ENCODE measurements at regions not wholly inside any gene's neighbourhood (a gene's known extent, or its start where the extent isn't known, plus 50 kb on each side); places are given as distances from the start of the nearest gene placed in this dataset.

DNA sequence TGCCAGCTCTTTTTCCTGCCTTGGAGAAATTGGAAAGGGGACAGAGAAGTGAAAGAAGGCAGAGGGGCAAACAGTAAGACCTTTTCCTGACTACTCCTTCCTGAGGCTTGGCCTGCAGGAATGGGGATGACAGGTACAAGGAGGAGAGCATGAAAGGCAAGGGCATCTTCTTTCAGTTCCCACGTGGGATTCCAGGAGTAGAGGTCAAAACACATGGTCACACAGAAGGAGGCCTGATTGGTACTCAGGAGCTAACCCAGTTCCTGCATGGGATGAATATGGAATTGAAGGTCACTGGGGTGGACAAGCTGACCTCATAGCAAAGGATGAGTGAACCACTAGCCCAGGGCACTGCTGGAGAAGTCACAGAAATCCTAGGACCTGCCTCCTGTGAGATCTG is 112.5 kb upstream of the ZNF366 start:
- Histone ChIP-seq H3K27ac (ENCODE audit: low read length, poor library complexity, severe bottlenecking) (no peak overlapping the region), H2BK15ac (ENCODE audit: low read depth, poor library complexity, severe bottlenecking) (no peak overlapping the region), H3K9me3 (ENCODE audit: control insufficient read depth, low read length) (no peaks in the 10 kb centered on the region), H4K8ac (ENCODE audit: low read length) (no peak overlapping the region), H2AFZ (ENCODE audit: low read depth, low read length) (no peak overlapping the region), H3K4ac (ENCODE audit: low read depth in 1 of 2, low read length in 2 of 2) (no peak overlapping the region), H3K18ac (ENCODE audit: low read depth in 1 of 2, low read length in 2 of 2) (peak overlapping the region; percentile 3 to 77), H2BK120ac (ENCODE audit: low read depth, low read length) (no peak overlapping the region), H3K9ac (ENCODE audit: low read length) (no peak overlapping the region), H3K14ac (ENCODE audit: low read length in 2 of 2) (no peak overlapping the region), H4K91ac (ENCODE audit: low read length) (no peak overlapping the region), H3K27me3 (ENCODE audit: control insufficient read depth in 1 of 2, insufficient read depth in 1 of 2, low read length in 2 of 2) (no peaks in the 10 kb centered on the region), H3K23ac (ENCODE audit: low read length in 2 of 2) (no peak overlapping the region), H3K79me1 (replicated peaks; ENCODE audit: low read length, poor library complexity, severe bottlenecking) (no peaks in the 10 kb centered on the region), H2AK5ac (ENCODE audit: low read length, severe bottlenecking) (no peak overlapping the region), H2BK12ac (ENCODE audit: low read length in 2 of 2) (peak overlapping the region; percentile 12 to 17), H3K4me2 (ENCODE audit: low read length, poor library complexity, severe bottlenecking) (no peak overlapping the region), H2BK5ac (ENCODE audit: low read depth, low read length, poor library complexity, severe bottlenecking) (no peak overlapping the region), H3K4me3 (ENCODE audit: insufficient read depth in 1 of 2, low read depth in 1 of 2, low read length in 2 of 2) (no peak overlapping the region), H3K36me3 (ENCODE audit: control insufficient read depth in 1 of 2, insufficient read depth in 2 of 2, low read depth in 1 of 2, low read length in 2 of 2) (no peaks in the 10 kb centered on the region), H3K4me1 (ENCODE audit: control insufficient read depth, insufficient read depth, low read depth, low read length) (no peaks in the 10 kb centered on the region)
- 93% methylated on average over 1 of the region's 1 CpG for WGBS
- no peak for DNase-seq

DNA sequence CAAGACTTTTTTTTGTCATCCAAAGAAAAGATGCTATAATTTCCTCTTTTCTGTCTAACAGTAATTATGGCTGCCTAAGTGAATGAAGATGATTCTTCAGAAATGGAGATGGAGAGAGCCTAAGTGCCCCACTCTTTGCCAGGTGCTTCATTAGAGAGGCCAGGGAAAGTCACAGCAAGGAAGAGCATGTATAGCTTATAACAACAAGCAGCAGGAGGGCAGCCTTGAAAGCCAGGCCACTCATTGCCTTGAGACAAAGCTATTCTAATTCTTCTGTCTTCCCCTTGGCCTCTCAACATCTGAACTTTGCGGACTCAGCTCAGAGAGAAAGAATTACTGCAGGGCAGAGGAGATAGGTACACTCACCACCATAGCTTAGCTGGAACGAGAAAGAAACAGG is 112.0 kb upstream of the ZNF366 start:
- Histone ChIP-seq H3K4me1 (ENCODE audit: control insufficient read depth, insufficient read depth, low read depth, low read length) (no peaks in the 10 kb centered on the region), H2BK5ac (ENCODE audit: low read depth, low read length, poor library complexity, severe bottlenecking) (no peak overlapping the region), H3K9ac (ENCODE audit: low read length) (no peak overlapping the region), H4K8ac (ENCODE audit: low read length) (no peak overlapping the region), H3K36me3 (ENCODE audit: control insufficient read depth in 1 of 2, insufficient read depth in 2 of 2, low read depth in 1 of 2, low read length in 2 of 2) (no peaks in the 10 kb centered on the region), H3K27ac (ENCODE audit: low read length, poor library complexity, severe bottlenecking) (no peak overlapping the region), H3K14ac (ENCODE audit: low read length in 2 of 2) (no peak overlapping the region), H3K79me1 (replicated peaks; ENCODE audit: low read length, poor library complexity, severe bottlenecking) (no peaks in the 10 kb centered on the region), H3K27me3 (ENCODE audit: control insufficient read depth in 1 of 2, insufficient read depth in 1 of 2, low read length in 2 of 2) (no peaks in the 10 kb centered on the region), H3K4me3 (ENCODE audit: insufficient read depth in 1 of 2, low read depth in 1 of 2, low read length in 2 of 2) (no peak overlapping the region), H2AK5ac (ENCODE audit: low read length, severe bottlenecking) (no peak overlapping the region), H3K18ac (ENCODE audit: low read depth in 1 of 2, low read length in 2 of 2) (peak overlapping the region in 1 of 2 experiments; percentile 18), H2BK120ac (ENCODE audit: low read depth, low read length) (no peak overlapping the region), H2AFZ (ENCODE audit: low read depth, low read length) (no peak overlapping the region), H2BK15ac (ENCODE audit: low read depth, poor library complexity, severe bottlenecking) (no peak overlapping the region), H3K23ac (ENCODE audit: low read length in 2 of 2) (no peak overlapping the region), H4K91ac (ENCODE audit: low read length) (no peak overlapping the region), H3K4ac (ENCODE audit: low read depth in 1 of 2, low read length in 2 of 2) (no peak overlapping the region), H3K9me3 (ENCODE audit: control insufficient read depth, low read length) (no peaks in the 10 kb centered on the region), H2BK12ac (ENCODE audit: low read length in 2 of 2) (peak overlapping the region; percentile 12 to 29), H3K4me2 (ENCODE audit: low read length, poor library complexity, severe bottlenecking) (no peak overlapping the region)
- 94% methylated on average over 2 of the region's 2 CpGs for WGBS
- DNase-seq, result no peak

DNA sequence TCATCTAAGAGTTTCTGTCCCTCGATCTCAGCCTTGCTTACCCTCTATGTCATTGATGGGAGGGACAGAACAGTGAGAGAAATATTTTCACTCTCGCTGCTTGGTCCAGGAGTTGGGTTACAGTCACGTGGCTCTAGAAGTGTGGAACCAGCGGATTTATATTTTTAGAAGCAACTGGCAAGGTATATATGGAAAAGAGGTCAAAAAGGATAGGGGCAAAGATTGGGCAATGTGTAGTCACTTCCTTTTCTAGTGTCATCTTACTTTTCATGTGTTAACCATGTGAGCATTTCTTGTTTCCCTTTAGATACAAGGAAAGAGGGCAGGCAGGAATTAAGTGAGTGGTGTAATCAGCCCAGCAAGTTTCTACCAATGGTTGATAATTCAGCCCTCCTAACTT is 111.5 kb upstream of the ZNF366 start:
- no peaks in the 10 kb centered on the region for H3K27me3 ChIP-seq (ENCODE audit: control insufficient read depth in 1 of 2, insufficient read depth in 1 of 2, low read length in 2 of 2)
- H3K4me2 ChIP-seq (ENCODE audit: low read length, poor library complexity, severe bottlenecking), result no peak overlapping the region
- H3K9ac ChIP-seq (ENCODE audit: low read length), result no peak overlapping the region

DNA sequence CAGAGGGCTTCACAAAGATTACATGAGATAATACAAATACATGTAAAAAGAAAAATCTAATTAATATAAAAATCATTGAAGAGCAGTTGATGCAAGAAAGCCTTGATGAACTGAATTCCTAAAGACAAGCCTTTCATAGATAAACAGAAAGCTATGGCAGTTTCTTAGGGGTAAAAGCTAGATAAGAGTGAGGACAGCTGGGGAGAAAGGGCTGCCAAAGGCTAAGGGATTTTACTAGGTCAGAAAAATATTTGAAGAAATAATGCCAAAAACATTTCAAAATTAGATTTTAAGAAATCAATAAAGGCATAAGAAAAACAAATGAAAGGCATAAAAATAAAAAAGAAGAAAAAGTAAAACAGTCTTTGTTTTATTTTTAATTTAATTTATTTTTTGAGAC is 107.9 kb upstream of the ZNF366 start:
- no peak overlapping the region for H4K91ac ChIP-seq (ENCODE audit: low read length)
- H2AFZ ChIP-seq (ENCODE audit: low read depth, low read length), result no peak overlapping the region
- H3K9me3 ChIP-seq (ENCODE audit: control insufficient read depth, low read length), result no peaks in the 10 kb centered on the region
- no peak overlapping the region for H3K18ac ChIP-seq (ENCODE audit: low read depth in 1 of 2, low read length in 2 of 2)
- no peak overlapping the region for H3K27ac ChIP-seq (ENCODE audit: low read length, poor library complexity, severe bottlenecking)
- no peak overlapping the region for H2AK5ac ChIP-seq (ENCODE audit: low read length, severe bottlenecking)
- H4K8ac ChIP-seq (ENCODE audit: low read length), result no peak overlapping the region
- no peak overlapping the region for H3K4me3 ChIP-seq (ENCODE audit: insufficient read depth in 1 of 2, low read depth in 1 of 2, low read length in 2 of 2)
- H3K27me3 ChIP-seq (ENCODE audit: control insufficient read depth in 1 of 2, insufficient read depth in 1 of 2, low read length in 2 of 2), result no peaks in the 10 kb centered on the region
- H3K14ac ChIP-seq (ENCODE audit: low read length in 2 of 2), result no peak overlapping the region
- DNase-seq, result no peak
- H3K4me1 ChIP-seq (ENCODE audit: control insufficient read depth, insufficient read depth, low read depth, low read length), result no peaks in the 10 kb centered on the region
- H3K36me3 ChIP-seq (ENCODE audit: control insufficient read depth in 1 of 2, insufficient read depth in 2 of 2, low read depth in 1 of 2, low read length in 2 of 2), result no peaks in the 10 kb centered on the region
- H3K79me1 ChIP-seq (replicated peaks; ENCODE audit: low read length, poor library complexity, severe bottlenecking), result no peaks in the 10 kb centered on the region
- no peak overlapping the region for H3K23ac ChIP-seq (ENCODE audit: low read length in 2 of 2)
- H3K9ac ChIP-seq (ENCODE audit: low read length), result no peak overlapping the region
- H3K4me2 ChIP-seq (ENCODE audit: low read length, poor library complexity, severe bottlenecking), result no peak overlapping the region
- H2BK15ac ChIP-seq (ENCODE audit: low read depth, poor library complexity, severe bottlenecking), result no peak overlapping the region
- no peak overlapping the region for H2BK5ac ChIP-seq (ENCODE audit: low read depth, low read length, poor library complexity, severe bottlenecking)
- H2BK120ac ChIP-seq (ENCODE audit: low read depth, low read length), result no peak overlapping the region
- no peak overlapping the region for H2BK12ac ChIP-seq (ENCODE audit: low read length in 2 of 2)
- H3K4ac ChIP-seq (ENCODE audit: low read depth in 1 of 2, low read length in 2 of 2), result no peak overlapping the region

More for the DNA sequence above, 111.5 kb upstream of the ZNF366 start:
- no peak overlapping the region for H3K14ac ChIP-seq (ENCODE audit: low read length in 2 of 2)
- DNase-seq, result no peak
- no peak overlapping the region for H3K4ac ChIP-seq (ENCODE audit: low read depth in 1 of 2, low read length in 2 of 2)
- H4K8ac ChIP-seq (ENCODE audit: low read length), result no peak overlapping the region
- H2BK15ac ChIP-seq (ENCODE audit: low read depth, poor library complexity, severe bottlenecking), result no peak overlapping the region
- no peak overlapping the region for H3K27ac ChIP-seq (ENCODE audit: low read length, poor library complexity, severe bottlenecking)
- WGBS, result 87% methylated on average over 4 of the region's 4 CpGs
- H3K4me3 ChIP-seq (ENCODE audit: insufficient read depth in 1 of 2, low read depth in 1 of 2, low read length in 2 of 2), result no peak overlapping the region
- H2BK12ac ChIP-seq (ENCODE audit: low read length in 2 of 2), result no peak overlapping the region
- H3K23ac ChIP-seq (ENCODE audit: low read length in 2 of 2), result no peak overlapping the region
- no peaks in the 10 kb centered on the region for H3K79me1 ChIP-seq (replicated peaks; ENCODE audit: low read length, poor library complexity, severe bottlenecking)
- H3K36me3 ChIP-seq (ENCODE audit: control insufficient read depth in 1 of 2, insufficient read depth in 2 of 2, low read depth in 1 of 2, low read length in 2 of 2), result no peaks in the 10 kb centered on the region
- H4K91ac ChIP-seq (ENCODE audit: low read length), result no peak overlapping the region
- H2BK5ac ChIP-seq (ENCODE audit: low read depth, low read length, poor library complexity, severe bottlenecking), result no peak overlapping the region
- H2AK5ac ChIP-seq (ENCODE audit: low read length, severe bottlenecking), result no peak overlapping the region
- no peak overlapping the region for H3K18ac ChIP-seq (ENCODE audit: low read depth in 1 of 2, low read length in 2 of 2)
- H2AFZ ChIP-seq (ENCODE audit: low read depth, low read length), result no peak overlapping the region
- no peaks in the 10 kb centered on the region for H3K4me1 ChIP-seq (ENCODE audit: control insufficient read depth, insufficient read depth, low read depth, low read length)
- H3K9me3 ChIP-seq (ENCODE audit: control insufficient read depth, low read length), result no peaks in the 10 kb centered on the region
- H2BK120ac ChIP-seq (ENCODE audit: low read depth, low read length), result no peak overlapping the region

Data from mesenchymal stem cell (in vitro differentiated cells and primary cell).